ENCODE measurements at regions not wholly inside any gene's neighbourhood (a gene's known extent, or its start where the extent isn't known, plus 50 kb on each side); places are given as distances from the start of the nearest gene placed in this dataset.

GRCh38 chr2:226048611-226049010, 649.1 kb downstream of the NYAP2 start:
- DNase-seq (ENCODE audit: insufficient read length) (no peak), FAIRE-seq (no peak)
- TF ChIP-seq POLR2A (IDR thresholded peaks at IDR 0.05; ENCODE audit: low read depth, low read length): no peak
- TF ChIP-seq TAF1 (IDR thresholded peaks at IDR 0.05; ENCODE audit: borderline replicate concordance, low read depth, low read length): no peak
- no peak for TF ChIP-seq POLR2AphosphoS5 (IDR thresholded peaks at IDR 0.05; ENCODE audit: low read depth, low read length)

- FAIRE-seq: no peak
- TF ChIP-seq TAF1 (IDR thresholded peaks at IDR 0.05; ENCODE audit: borderline replicate concordance, low read depth, low read length) (no peak), POLR2A (IDR thresholded peaks at IDR 0.05; ENCODE audit: low read depth, low read length) (no peak), POLR2AphosphoS5 (IDR thresholded peaks at IDR 0.05; ENCODE audit: low read depth, low read length) (no peak)
- DNase-seq (ENCODE audit: insufficient read length): no peak
These were observed 645.6 kb downstream of the NYAP2 start for GRCh38 chr2:226045080-226045479.

- FAIRE-seq: no peak
- no peak for DNase-seq (ENCODE audit: insufficient read length)
- no peak for TF ChIP-seq POLR2A (IDR thresholded peaks at IDR 0.05; ENCODE audit: low read depth, low read length)
- no peak for TF ChIP-seq POLR2AphosphoS5 (IDR thresholded peaks at IDR 0.05; ENCODE audit: low read depth, low read length)
- no peak for TF ChIP-seq TAF1 (IDR thresholded peaks at IDR 0.05; ENCODE audit: borderline replicate concordance, low read depth, low read length)
These were observed 640.9 kb downstream of the NYAP2 start for GRCh38 chr2:226040344-226040900.

GRCh38 chr2:226037526-226037925, 638.0 kb downstream of the NYAP2 start:
- FAIRE-seq (no peak), DNase-seq (ENCODE audit: insufficient read length) (no peak)
- TF ChIP-seq POLR2A (IDR thresholded peaks at IDR 0.05; ENCODE audit: low read depth, low read length) (no peak), TAF1 (IDR thresholded peaks at IDR 0.05; ENCODE audit: borderline replicate concordance, low read depth, low read length) (no peak), POLR2AphosphoS5 (IDR thresholded peaks at IDR 0.05; ENCODE audit: low read depth, low read length) (no peak)

- TF ChIP-seq TAF1 (IDR thresholded peaks at IDR 0.05; ENCODE audit: borderline replicate concordance, low read depth, low read length) (no peak), POLR2AphosphoS5 (IDR thresholded peaks at IDR 0.05; ENCODE audit: low read depth, low read length) (no peak), POLR2A (IDR thresholded peaks at IDR 0.05; ENCODE audit: low read depth, low read length) (no peak)
- no peak for DNase-seq (ENCODE audit: insufficient read length)
- FAIRE-seq: no peak
These were observed 632.4 kb downstream of the NYAP2 start for GRCh38 chr2:226031647-226032501.

- no peak for DNase-seq (ENCODE audit: insufficient read length)
- TF ChIP-seq POLR2A (IDR thresholded peaks at IDR 0.05; ENCODE audit: low read depth, low read length) (no peak), POLR2AphosphoS5 (IDR thresholded peaks at IDR 0.05; ENCODE audit: low read depth, low read length) (no peak), TAF1 (IDR thresholded peaks at IDR 0.05; ENCODE audit: borderline replicate concordance, low read depth, low read length) (no peak)
- no peak for FAIRE-seq
These were observed 631.5 kb downstream of the NYAP2 start for GRCh38 chr2:226030788-226031646.

GRCh38 chr2:226030369-226030768, 630.9 kb downstream of the NYAP2 start:
- DNase-seq (ENCODE audit: insufficient read length): no peak
- no peak for FAIRE-seq
- TF ChIP-seq POLR2AphosphoS5 (IDR thresholded peaks at IDR 0.05; ENCODE audit: low read depth, low read length) (no peak), TAF1 (IDR thresholded peaks at IDR 0.05; ENCODE audit: borderline replicate concordance, low read depth, low read length) (no peak), POLR2A (IDR thresholded peaks at IDR 0.05; ENCODE audit: low read depth, low read length) (no peak)

GRCh38 chr2:226023946-226024345, 624.4 kb downstream of the NYAP2 start:
- no peak for TF ChIP-seq TAF1 (IDR thresholded peaks at IDR 0.05; ENCODE audit: borderline replicate concordance, low read depth, low read length)
- no peak for TF ChIP-seq POLR2AphosphoS5 (IDR thresholded peaks at IDR 0.05; ENCODE audit: low read depth, low read length)
- no peak for DNase-seq (ENCODE audit: insufficient read length)
- no peak for FAIRE-seq

GRCh38 chr2:226023383-226023782, 623.9 kb downstream of the NYAP2 start:
- FAIRE-seq (no peak), DNase-seq (ENCODE audit: insufficient read length) (no peak)

GRCh38 chr2:226020956-226021355, 621.4 kb downstream of the NYAP2 start:
- FAIRE-seq (no peak), DNase-seq (ENCODE audit: insufficient read length) (no peak)
- TF ChIP-seq TAF1 (IDR thresholded peaks at IDR 0.05; ENCODE audit: borderline replicate concordance, low read depth, low read length) (no peak), POLR2A (IDR thresholded peaks at IDR 0.05; ENCODE audit: low read depth, low read length) (no peak), POLR2AphosphoS5 (IDR thresholded peaks at IDR 0.05; ENCODE audit: low read depth, low read length) (no peak)

More at GRCh38 chr2:226023383-226023782, 623.9 kb downstream of the NYAP2 start:
- TF ChIP-seq POLR2A (IDR thresholded peaks at IDR 0.05; ENCODE audit: low read depth, low read length) (no peak), POLR2AphosphoS5 (IDR thresholded peaks at IDR 0.05; ENCODE audit: low read depth, low read length) (no peak), TAF1 (IDR thresholded peaks at IDR 0.05; ENCODE audit: borderline replicate concordance, low read depth, low read length) (no peak)

- FAIRE-seq (no peak), DNase-seq (ENCODE audit: insufficient read length) (no peak)
- no peak for TF ChIP-seq TAF1 (IDR thresholded peaks at IDR 0.05; ENCODE audit: borderline replicate concordance, low read depth, low read length)
- TF ChIP-seq POLR2A (IDR thresholded peaks at IDR 0.05; ENCODE audit: low read depth, low read length): no peak
These were observed 620.7 kb downstream of the NYAP2 start for GRCh38 chr2:226020176-226020575.

Data from GM12892 (cell line).